ENCODE measurements at regions not wholly inside any gene's neighbourhood (a gene's known extent, or its start where the extent isn't known, plus 50 kb on each side); places are given as distances from the start of the nearest gene placed in this dataset.

DNA sequence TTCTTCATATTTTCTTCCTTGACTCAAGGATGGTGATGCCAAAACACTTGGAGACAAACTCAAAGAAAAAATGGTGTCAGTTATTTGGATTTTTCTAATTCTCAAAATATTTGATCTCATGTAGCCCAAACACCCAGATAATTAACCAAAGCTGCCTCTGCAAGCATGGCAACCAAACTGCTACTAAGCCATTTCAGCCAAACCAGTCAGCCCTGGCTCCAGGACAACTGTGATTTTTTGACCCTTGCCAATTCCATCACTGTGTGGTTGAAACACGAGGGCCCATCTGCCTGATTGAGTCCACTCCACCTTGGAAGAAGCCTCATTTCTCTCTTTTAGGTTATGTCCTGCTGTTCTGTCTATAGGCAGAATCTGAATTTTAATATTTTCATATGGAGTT, 277.4 kb downstream of the BLID start:
- TF ChIP-seq FOXM1 (IDR thresholded peaks at IDR 0.05; ENCODE audit: borderline replicate concordance, low read depth) = no peak
- no peak for TF ChIP-seq TAF1 (IDR thresholded peaks at IDR 0.05; ENCODE audit: low read depth)
- no peak for TF ChIP-seq ZBTB7A (IDR thresholded peaks at IDR 0.05; ENCODE audit: low read depth)
- no peak for TF ChIP-seq YY1 (IDR thresholded peaks at IDR 0.05; ENCODE audit: low read depth)
- no peak for TF ChIP-seq EP300 (IDR thresholded peaks at IDR 0.05; ENCODE audit: borderline replicate concordance)
- no peak for TF ChIP-seq TEAD4 (IDR thresholded peaks at IDR 0.05)
- no peak for TF ChIP-seq RAD21 (IDR thresholded peaks at IDR 0.05; ENCODE audit: low read depth)
- no peak for TF ChIP-seq CREB1 (IDR thresholded peaks at IDR 0.05; ENCODE audit: low read depth)
- TF ChIP-seq, protein P1, sequence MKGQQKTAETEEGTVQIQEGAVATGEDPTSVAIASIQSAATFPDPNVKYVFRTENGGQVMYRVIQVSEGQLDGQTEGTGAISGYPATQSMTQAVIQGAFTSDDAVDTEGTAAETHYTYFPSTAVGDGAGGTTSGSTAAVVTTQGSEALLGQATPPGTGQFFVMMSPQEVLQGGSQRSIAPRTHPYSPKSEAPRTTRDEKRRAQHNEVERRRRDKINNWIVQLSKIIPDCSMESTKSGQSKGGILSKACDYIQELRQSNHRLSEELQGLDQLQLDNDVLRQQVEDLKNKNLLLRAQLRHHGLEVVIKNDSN (IDR thresholded peaks at IDR 0.05) = no peak

DNA sequence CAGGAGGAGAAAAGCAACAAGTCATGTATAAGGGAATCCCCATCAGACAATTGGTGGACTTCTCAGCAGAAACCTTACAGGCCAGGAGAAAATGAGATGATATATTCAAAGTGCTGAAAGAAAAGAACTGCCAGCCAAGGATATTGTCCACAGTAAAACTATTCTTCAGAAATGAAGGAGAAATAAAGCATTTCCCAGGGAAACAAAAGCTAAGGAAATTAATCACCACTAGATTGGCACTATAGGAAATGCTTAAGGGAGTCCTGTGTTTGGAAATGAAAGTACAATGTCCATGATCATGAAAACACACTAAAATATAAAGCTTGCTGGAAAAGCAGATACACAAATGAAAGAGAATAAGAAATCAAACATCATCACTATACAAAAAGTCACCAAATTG, 282.0 kb downstream of the BLID start:
- TF ChIP-seq, protein P2, sequence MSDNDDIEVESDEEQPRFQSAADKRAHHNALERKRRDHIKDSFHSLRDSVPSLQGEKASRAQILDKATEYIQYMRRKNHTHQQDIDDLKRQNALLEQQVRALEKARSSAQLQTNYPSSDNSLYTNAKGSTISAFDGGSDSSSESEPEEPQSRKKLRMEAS (IDR thresholded peaks at IDR 0.05) = no peak
- TF ChIP-seq CREB1 (IDR thresholded peaks at IDR 0.05; ENCODE audit: low read depth) (no peak), FOXM1 (IDR thresholded peaks at IDR 0.05; ENCODE audit: borderline replicate concordance, low read depth) (no peak), ZBTB7A (IDR thresholded peaks at IDR 0.05; ENCODE audit: low read depth) (no peak), EGR1 (IDR thresholded peaks at IDR 0.05) (no peak), RAD21 (IDR thresholded peaks at IDR 0.05; ENCODE audit: low read depth) (no peak), TAF1 (IDR thresholded peaks at IDR 0.05; ENCODE audit: low read depth) (no peak), NFIC (IDR thresholded peaks at IDR 0.05) (no peak), YY1 (IDR thresholded peaks at IDR 0.05; ENCODE audit: low read depth) (no peak), CEBPB (IDR thresholded peaks at IDR 0.05) (no peak), EP300 (IDR thresholded peaks at IDR 0.05; ENCODE audit: borderline replicate concordance) (no peak), TCF12 (IDR thresholded peaks at IDR 0.05; ENCODE audit: low read depth) (no peak)
- TF ChIP-seq, protein P1 (IDR thresholded peaks at IDR 0.05) = no peak
- TF ChIP-seq, protein P3, sequence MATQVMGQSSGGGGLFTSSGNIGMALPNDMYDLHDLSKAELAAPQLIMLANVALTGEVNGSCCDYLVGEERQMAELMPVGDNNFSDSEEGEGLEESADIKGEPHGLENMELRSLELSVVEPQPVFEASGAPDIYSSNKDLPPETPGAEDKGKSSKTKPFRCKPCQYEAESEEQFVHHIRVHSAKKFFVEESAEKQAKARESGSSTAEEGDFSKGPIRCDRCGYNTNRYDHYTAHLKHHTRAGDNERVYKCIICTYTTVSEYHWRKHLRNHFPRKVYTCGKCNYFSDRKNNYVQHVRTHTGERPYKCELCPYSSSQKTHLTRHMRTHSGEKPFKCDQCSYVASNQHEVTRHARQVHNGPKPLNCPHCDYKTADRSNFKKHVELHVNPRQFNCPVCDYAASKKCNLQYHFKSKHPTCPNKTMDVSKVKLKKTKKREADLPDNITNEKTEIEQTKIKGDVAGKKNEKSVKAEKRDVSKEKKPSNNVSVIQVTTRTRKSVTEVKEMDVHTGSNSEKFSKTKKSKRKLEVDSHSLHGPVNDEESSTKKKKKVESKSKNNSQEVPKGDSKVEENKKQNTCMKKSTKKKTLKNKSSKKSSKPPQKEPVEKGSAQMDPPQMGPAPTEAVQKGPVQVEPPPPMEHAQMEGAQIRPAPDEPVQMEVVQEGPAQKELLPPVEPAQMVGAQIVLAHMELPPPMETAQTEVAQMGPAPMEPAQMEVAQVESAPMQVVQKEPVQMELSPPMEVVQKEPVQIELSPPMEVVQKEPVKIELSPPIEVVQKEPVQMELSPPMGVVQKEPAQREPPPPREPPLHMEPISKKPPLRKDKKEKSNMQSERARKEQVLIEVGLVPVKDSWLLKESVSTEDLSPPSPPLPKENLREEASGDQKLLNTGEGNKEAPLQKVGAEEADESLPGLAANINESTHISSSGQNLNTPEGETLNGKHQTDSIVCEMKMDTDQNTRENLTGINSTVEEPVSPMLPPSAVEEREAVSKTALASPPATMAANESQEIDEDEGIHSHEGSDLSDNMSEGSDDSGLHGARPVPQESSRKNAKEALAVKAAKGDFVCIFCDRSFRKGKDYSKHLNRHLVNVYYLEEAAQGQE (IDR thresholded peaks at IDR 0.05; ENCODE audit: low read depth) = no peak

DNA sequence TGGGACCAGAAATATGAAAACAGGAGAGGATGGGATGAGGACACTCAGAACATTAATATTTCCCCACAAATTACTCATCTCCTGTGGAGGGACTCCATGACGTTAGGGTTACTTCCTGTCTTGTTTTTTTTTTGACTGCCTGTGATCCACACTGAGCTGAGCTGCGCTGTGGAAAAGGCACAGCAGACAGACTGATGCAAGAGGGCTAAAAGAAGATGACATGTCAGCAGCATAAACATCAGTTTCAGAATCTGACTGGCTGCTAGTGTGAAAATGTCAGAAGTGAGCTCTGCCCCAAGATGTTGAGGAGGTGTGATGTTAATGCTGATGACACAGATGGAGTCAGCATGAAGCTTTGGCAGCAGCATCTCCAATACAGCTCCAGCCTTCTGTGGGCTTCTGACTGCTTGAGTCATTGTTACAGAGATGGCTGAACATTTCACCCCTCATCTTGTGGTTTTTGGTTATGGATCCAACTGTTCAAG, 286.8 kb downstream of the BLID start:
- no peak for TF ChIP-seq EGR1 (IDR thresholded peaks at IDR 0.05)

DNA sequence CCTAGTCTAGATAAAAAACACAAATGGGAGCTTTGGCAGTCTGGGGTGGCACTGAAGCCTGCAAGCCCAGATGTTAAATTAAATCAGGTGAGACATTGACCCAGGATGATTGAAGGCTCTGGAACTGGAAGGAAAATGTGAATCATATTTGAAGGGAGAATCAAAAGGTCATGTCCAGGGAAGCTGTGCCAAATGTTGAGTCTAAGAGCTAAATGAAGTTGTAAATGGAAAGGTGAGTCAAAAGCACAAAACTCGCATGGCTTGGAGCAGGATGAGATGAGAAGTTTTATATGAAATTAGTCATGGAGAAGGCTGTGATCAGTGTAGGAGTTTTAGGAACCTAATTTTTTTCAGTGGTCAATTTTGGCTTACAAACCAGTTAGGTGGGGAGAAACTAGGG, 301.1 kb downstream of the BLID start:
- TF ChIP-seq TCF12 (IDR thresholded peaks at IDR 0.05; ENCODE audit: low read depth) (no peak), RAD21 (IDR thresholded peaks at IDR 0.05; ENCODE audit: low read depth) (no peak), EP300 (IDR thresholded peaks at IDR 0.05; ENCODE audit: borderline replicate concordance) (no peak), CREB1 (IDR thresholded peaks at IDR 0.05; ENCODE audit: low read depth) (no peak), FOXM1 (IDR thresholded peaks at IDR 0.05; ENCODE audit: borderline replicate concordance, low read depth) (no peak), TAF1 (IDR thresholded peaks at IDR 0.05; ENCODE audit: low read depth) (no peak), EGR1 (IDR thresholded peaks at IDR 0.05) (no peak), TEAD4 (IDR thresholded peaks at IDR 0.05) (no peak), ZBTB7A (IDR thresholded peaks at IDR 0.05; ENCODE audit: low read depth) (no peak), CEBPB (IDR thresholded peaks at IDR 0.05) (no peak), YY1 (IDR thresholded peaks at IDR 0.05; ENCODE audit: low read depth) (no peak), NFIC (IDR thresholded peaks at IDR 0.05) (no peak)
- TF ChIP-seq, protein P2 (IDR thresholded peaks at IDR 0.05) = no peak
- TF ChIP-seq, protein P3 (IDR thresholded peaks at IDR 0.05; ENCODE audit: low read depth) = no peak
- TF ChIP-seq, protein P1 (IDR thresholded peaks at IDR 0.05) = no peak

DNA sequence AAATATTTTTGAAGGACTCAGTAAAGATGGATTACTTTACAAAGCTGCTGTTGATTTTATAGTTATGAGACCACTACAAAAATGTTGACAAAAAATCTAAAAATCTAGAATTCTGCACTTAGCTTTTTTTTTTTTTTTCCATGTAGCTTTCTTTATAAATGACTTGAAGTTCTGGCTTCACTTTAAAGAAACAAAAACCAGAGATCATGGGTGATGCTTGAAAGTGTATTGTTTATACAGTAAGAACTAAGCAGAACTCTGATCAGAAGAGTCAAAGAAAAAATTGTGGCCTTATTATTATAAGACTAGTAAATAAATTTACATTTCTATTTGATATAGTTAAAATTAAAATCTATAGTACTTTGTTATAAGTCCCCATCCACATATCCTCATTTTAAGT, 301.7 kb downstream of the BLID start:
- TF ChIP-seq YY1 (IDR thresholded peaks at IDR 0.05; ENCODE audit: low read depth) = no peak
- TF ChIP-seq, protein P3 (IDR thresholded peaks at IDR 0.05; ENCODE audit: low read depth) = no peak
- TF ChIP-seq NFIC (IDR thresholded peaks at IDR 0.05) = no peak
- TF ChIP-seq CREB1 (IDR thresholded peaks at IDR 0.05; ENCODE audit: low read depth) = no peak
- no peak for TF ChIP-seq RAD21 (IDR thresholded peaks at IDR 0.05; ENCODE audit: low read depth)
